ENCODE measurements at regions not wholly inside any gene's neighbourhood (a gene's known extent, or its start where the extent isn't known, plus 50 kb on each side); places are given as distances from the start of the nearest gene placed in this dataset.

GRCh38 chr2:33891616-33892015 is 292.5 kb upstream of the FAM98A start:
- Histone ChIP-seq H3K36me3 (ENCODE audit: insufficient read depth, low read length) (no peaks in the 10 kb centered on the region), H3K79me2 (replicated peaks; ENCODE audit: insufficient read depth, low read length) (no peaks in the 10 kb centered on the region), H3K27me3 (ENCODE audit: insufficient read depth, low read depth, low read length) (no peaks in the 10 kb centered on the region), H3K9me3 (ENCODE audit: low read length) (no peaks in the 10 kb centered on the region), H3F3A (ENCODE audit: insufficient read depth, low read length, poor library complexity, severe bottlenecking) (no peaks in the 10 kb centered on the region), H3K4me3 (ENCODE audit: low read length) (no peak overlapping the region), H2AFZ (ENCODE audit: low read depth, low read length) (no peak overlapping the region), H4K20me1 (ENCODE audit: insufficient read depth) (no peaks in the 10 kb centered on the region), H3K27ac (ENCODE audit: low read length) (no peak overlapping the region), H3K9ac (ENCODE audit: low read length) (no peak overlapping the region), H3K4me2 (ENCODE audit: low read length) (no peak overlapping the region), H3K9me2 (ENCODE audit: insufficient read depth, low read length) (no peaks in the 10 kb centered on the region)
- TF ChIP-seq REST (IDR thresholded peaks at IDR 0.05; ENCODE audit: borderline replicate concordance), result no peak
- TF ChIP-seq POLR2AphosphoS5 (IDR thresholded peaks at IDR 0.05), result no peak
- no peak for TF ChIP-seq MXI1 (conservative IDR thresholded peaks at IDR 0.05; ENCODE audit: poor library complexity, severe bottlenecking)

GRCh38 chr2:33890686-33891085 is 291.6 kb upstream of the FAM98A start:
- Histone ChIP-seq H2AFZ (ENCODE audit: low read depth, low read length) (no peak overlapping the region), H3K79me2 (replicated peaks; ENCODE audit: insufficient read depth, low read length) (no peaks in the 10 kb centered on the region)

GRCh38 chr2:33877348-33878016 is 278.4 kb upstream of the FAM98A start:
- no peaks in the 10 kb centered on the region for H3K9me2 ChIP-seq (ENCODE audit: insufficient read depth, low read length)
- no peaks in the 10 kb centered on the region for H3K27me3 ChIP-seq (ENCODE audit: insufficient read depth, low read depth, low read length)
- H3K27ac ChIP-seq (ENCODE audit: low read length), result no peak overlapping the region
- no peaks in the 10 kb centered on the region for H3K9me3 ChIP-seq (ENCODE audit: low read length)
- H4K20me1 ChIP-seq (ENCODE audit: insufficient read depth), result no peaks in the 10 kb centered on the region
- no peak overlapping the region for H2AFZ ChIP-seq (ENCODE audit: low read depth, low read length)
- H3K79me2 ChIP-seq (replicated peaks; ENCODE audit: insufficient read depth, low read length), result no peaks in the 10 kb centered on the region
- no peak overlapping the region for H3K4me3 ChIP-seq (ENCODE audit: low read length)
- TF ChIP-seq EP300 (conservative IDR thresholded peaks at IDR 0.05; ENCODE audit: poor library complexity, severe bottlenecking) (no peak), RAD21 (conservative IDR thresholded peaks at IDR 0.05) (no peak), CTCF (IDR thresholded peaks at IDR 0.05; ENCODE audit: poor library complexity, severe bottlenecking) (no peak), MXI1 (conservative IDR thresholded peaks at IDR 0.05; ENCODE audit: poor library complexity, severe bottlenecking) (no peak), TAF1 (IDR thresholded peaks at IDR 0.05; ENCODE audit: low read depth) (no peak), REST (IDR thresholded peaks at IDR 0.05; ENCODE audit: borderline replicate concordance) (no peak), POLR2AphosphoS5 (IDR thresholded peaks at IDR 0.05) (no peak), EZH2 (IDR thresholded peaks at IDR 0.05; ENCODE audit: borderline replicate concordance, insufficient read depth, low read length, poor library complexity, severe bottlenecking) (no peak), SMC3 (conservative IDR thresholded peaks at IDR 0.05; ENCODE audit: poor library complexity) (no peak)
- no peaks in the 10 kb centered on the region for H3K36me3 ChIP-seq (ENCODE audit: insufficient read depth, low read length)
- H3K9ac ChIP-seq (ENCODE audit: low read length), result no peak overlapping the region
- no peak overlapping the region for H3K4me2 ChIP-seq (ENCODE audit: low read length)
- no peaks in the 10 kb centered on the region for H3F3A ChIP-seq (ENCODE audit: insufficient read depth, low read length, poor library complexity, severe bottlenecking)

More at GRCh38 chr2:33890686-33891085, 291.6 kb upstream of the FAM98A start:
- Histone ChIP-seq H3K27ac (ENCODE audit: low read length) (no peak overlapping the region), H3K9ac (ENCODE audit: low read length) (no peak overlapping the region), H3K9me3 (ENCODE audit: low read length) (no peaks in the 10 kb centered on the region), H3K27me3 (ENCODE audit: insufficient read depth, low read depth, low read length) (no peaks in the 10 kb centered on the region), H3K4me3 (ENCODE audit: low read length) (no peak overlapping the region), H4K20me1 (ENCODE audit: insufficient read depth) (no peaks in the 10 kb centered on the region), H3F3A (ENCODE audit: insufficient read depth, low read length, poor library complexity, severe bottlenecking) (no peaks in the 10 kb centered on the region), H3K4me2 (ENCODE audit: low read length) (no peak overlapping the region), H3K9me2 (ENCODE audit: insufficient read depth, low read length) (no peaks in the 10 kb centered on the region), H3K36me3 (ENCODE audit: insufficient read depth, low read length) (no peaks in the 10 kb centered on the region)
- no peak for TF ChIP-seq MXI1 (conservative IDR thresholded peaks at IDR 0.05; ENCODE audit: poor library complexity, severe bottlenecking)
- TF ChIP-seq SMC3 (conservative IDR thresholded peaks at IDR 0.05; ENCODE audit: poor library complexity), result no peak
- TF ChIP-seq EP300 (conservative IDR thresholded peaks at IDR 0.05; ENCODE audit: poor library complexity, severe bottlenecking), result no peak
